ENCODE measurements at regions not wholly inside any gene's neighbourhood (a gene's known extent, or its start where the extent isn't known, plus 50 kb on each side); places are given as distances from the start of the nearest gene placed in this dataset.

- H3K9me3 ChIP-seq (ENCODE audit: control insufficient read depth, insufficient read depth, low read length), result no peaks in the 10 kb centered on the region
- peaks cover 50% of the 10 kb centered on the region for H3K27me3 ChIP-seq (ENCODE audit: control insufficient read depth, insufficient read depth, low read length)
- H3K27ac ChIP-seq (ENCODE audit: low read depth, low read length), result no peak overlapping the region
- no peak for TF ChIP-seq CTCF (IDR thresholded peaks at IDR 0.05; ENCODE audit: low read depth, low read length)
- H3K4me3 ChIP-seq (ENCODE audit: low read depth, low read length), result no peak overlapping the region
- ChIA-PET CTCF (interaction anchor here (0.9 to 2.7 kb wide), 6 partner anchors 26 to 234 kb away, joined by 3 to 38 read pairs (median 4); no protein-coding TSS in a partner anchor), POLR2A (no interaction called here)
- no peak for DNase-seq (ENCODE audit: low read depth, low spot score)
Observed at GRCh38 chr1:25100151-25100833, 132.0 kb downstream of the SYF2 start.

DNA sequence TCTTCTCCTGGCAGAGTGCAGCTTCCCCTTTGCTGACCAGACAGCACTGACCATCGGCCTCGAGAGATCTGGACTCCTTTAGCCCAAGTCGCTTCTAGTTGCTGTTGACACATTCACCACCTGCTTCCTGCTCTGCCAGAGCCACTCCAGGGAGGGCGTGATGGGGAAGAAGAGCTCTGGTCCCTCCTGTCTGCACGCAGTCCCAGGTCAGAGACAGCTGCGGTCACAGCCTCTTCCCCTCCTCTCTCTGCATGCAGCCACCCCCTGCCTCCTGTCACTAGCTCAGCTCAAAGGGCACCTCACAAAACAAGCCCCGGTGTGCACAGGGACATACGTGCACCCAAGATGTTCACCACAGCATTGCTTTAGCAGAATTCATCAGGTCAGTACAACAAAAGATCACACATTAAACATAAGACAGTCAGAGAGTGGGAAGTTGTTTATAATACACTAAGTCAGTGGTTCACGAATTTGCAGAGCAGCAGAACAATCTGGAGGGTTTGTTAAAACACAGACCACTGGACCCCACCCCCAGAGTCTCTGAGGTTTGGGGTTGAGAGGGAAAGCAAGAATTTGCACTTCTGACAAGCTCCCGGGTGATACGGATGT is 132.9 kb downstream of the SYF2 start:
- no peak overlapping the region for H3K4me3 ChIP-seq (ENCODE audit: low read depth, low read length)
- POLR2A ChIA-PET, result interaction anchor here (0.8 kb wide), 1 partner anchor 167 kb away, joined by 3 read pairs; no protein-coding TSS in a partner anchor
- no peak for TF ChIP-seq CTCF (IDR thresholded peaks at IDR 0.05; ENCODE audit: low read depth, low read length)
- CTCF ChIA-PET, result interaction anchor here (0.6 to 2.4 kb wide), 4 partner anchors 58 to 166 kb away, joined by 3 to 10 read pairs (median 4); no protein-coding TSS in a partner anchor
- no peaks in the 10 kb centered on the region for H3K9me3 ChIP-seq (ENCODE audit: control insufficient read depth, insufficient read depth, low read length)
- H3K27me3 ChIP-seq (ENCODE audit: control insufficient read depth, insufficient read depth, low read length), result peaks cover 54% of the 10 kb centered on the region
- no peak for DNase-seq (ENCODE audit: low read depth, low spot score)
- no peak overlapping the region for H3K27ac ChIP-seq (ENCODE audit: low read depth, low read length)

- ChIA-PET CTCF (interaction anchor here (2.4 kb wide), 1 partner anchor 166 kb away, joined by 10 read pairs; no protein-coding TSS in a partner anchor), POLR2A (no interaction called here)
- TF ChIP-seq CTCF (IDR thresholded peaks at IDR 0.05; ENCODE audit: low read depth, low read length), result no peak
- Histone ChIP-seq H3K9me3 (ENCODE audit: control insufficient read depth, insufficient read depth, low read length) (no peaks in the 10 kb centered on the region), H3K4me3 (ENCODE audit: low read depth, low read length) (no peak overlapping the region), H3K27ac (ENCODE audit: low read depth, low read length) (no peak overlapping the region), H3K27me3 (ENCODE audit: control insufficient read depth, insufficient read depth, low read length) (peaks cover 47% of the 10 kb centered on the region)
- DNase-seq (ENCODE audit: low read depth, low spot score), result no peak
Observed at GRCh38 chr1:25098717-25099116, 133.6 kb downstream of the SYF2 start.

- no peak for TF ChIP-seq CTCF (IDR thresholded peaks at IDR 0.05; ENCODE audit: low read depth, low read length)
- Histone ChIP-seq H3K27ac (ENCODE audit: low read depth, low read length) (no peak overlapping the region), H3K27me3 (ENCODE audit: control insufficient read depth, insufficient read depth, low read length) (peaks cover 52% of the 10 kb centered on the region), H3K4me3 (ENCODE audit: low read depth, low read length) (no peak overlapping the region), H3K9me3 (ENCODE audit: control insufficient read depth, insufficient read depth, low read length) (no peaks in the 10 kb centered on the region)
- POLR2A ChIA-PET, result no interaction called here
- CTCF ChIA-PET, result no interaction called here
- no peak for DNase-seq (ENCODE audit: low read depth, low spot score)
Observed at GRCh38 chr1:25096307-25097150, 135.8 kb downstream of the SYF2 start.
